Naive thymus-derived CD4-positive, alpha-beta T cell (primary cell): ENCODE measurements at regions not wholly inside any gene's neighbourhood (a gene's known extent, or its start where the extent isn't known, plus 50 kb on each side); places are given as distances from the start of the nearest gene placed in this dataset.

ENCODE experiments used
- ATAC-seq: fragments of 150-1000 bp; cut with Tn5 transposase; 2 replicates; pipeline ENCODE4 v1.10.0; 2021; ENCODE audit warnings: mild to moderate bottlenecking, moderate library complexity
- CTCF ChIA-PET: fragments of 350-600 bp; sonication (Branson Sonifier 250); formaldehyde crosslinking; loops from one replicate; lab custom pipeline; 2021; ENCODE audit warnings: antibody characterized with exemption; lab: Charles Lee
- POLR2A ChIA-PET: fragments of 350-600 bp; sonication (Branson Sonifier 250); formaldehyde crosslinking; loops from one replicate; lab custom pipeline; 2021; ENCODE audit warnings: antibody characterized with exemption, inconsistent platforms; lab: Charles Lee
- DNase-seq, 9 donors: peaks; one replicate each; pipeline versions ENCODE4 v3.0.0 to v3.0.0-alpha.2; 2020 to 2022; ENCODE audit warnings: mixed read lengths in 1 of 9
- H3K27ac ChIP-seq: one replicate; pipeline ENCODE4 v1.7.0; 2013; ENCODE audit warnings: mild to moderate bottlenecking, low read depth, low read length, moderate library complexity
- H3K27me3 ChIP-seq, 2 donors: one replicate each; pipeline ENCODE4 v1.7.0; 2013; ENCODE audit warnings: low read length in 2 of 2, mild to moderate bottlenecking in 2 of 2, moderate library complexity in 2 of 2; ENCODE audit not compliant: control insufficient read depth in 2 of 2, insufficient read depth in 2 of 2
- H3K36me3 ChIP-seq, 3 experiments: 1 replicate in 2 of 3; 2 replicates in 1 of 3; pipeline ENCODE4 v1.7.0; 2013; ENCODE audit warnings: low read length in 3 of 3, mild to moderate bottlenecking in 3 of 3, moderate library complexity in 1 of 3; ENCODE audit not compliant: insufficient read depth in 3 of 3, control insufficient read depth in 2 of 3
- H3K4me1 ChIP-seq, 2 donors: one replicate each; pipeline ENCODE4 v1.7.0; 2013; ENCODE audit warnings: low read length in 2 of 2, mild to moderate bottlenecking in 2 of 2, moderate library complexity in 1 of 2; ENCODE audit not compliant: control insufficient read depth in 2 of 2, insufficient read depth in 2 of 2
- H3K4me3 ChIP-seq: 2 replicates; pipeline ENCODE4 v1.7.0; 2013; ENCODE audit warnings: mild to moderate bottlenecking, low read length
- H3K9me3 ChIP-seq, 3 experiments: 1 replicate in 2 of 3; 2 replicates in 1 of 3; pipeline ENCODE4 v1.7.0; 2013; ENCODE audit warnings: low read length in 3 of 3; ENCODE audit not compliant: control insufficient read depth in 2 of 3
- H3K27ac Mint-ChIP-seq, 9 donors: one replicate each; pipeline ENCODE4 v1.8.0; 2020 to 2022; ENCODE audit warnings: mixed read lengths in 9 of 9, mild to moderate bottlenecking in 8 of 9, moderate library complexity in 5 of 9, inconsistent platforms in 2 of 9
- H3K27me3 Mint-ChIP-seq, 5 donors: one replicate each; pipeline ENCODE4 v1.8.0; 2021 to 2022; ENCODE audit warnings: mixed read lengths in 5 of 5, mild to moderate bottlenecking in 1 of 5
- H3K36me3 Mint-ChIP-seq, 5 donors: one replicate each; pipeline ENCODE4 v1.8.0; 2020 to 2022; ENCODE audit warnings: mixed read lengths in 5 of 5, mild to moderate bottlenecking in 3 of 5, inconsistent platforms in 1 of 5
- H3K4me1 Mint-ChIP-seq, 7 donors: one replicate each; pipeline ENCODE4 v1.8.0; 2020 to 2022; ENCODE audit warnings: mixed read lengths in 7 of 7, mild to moderate bottlenecking in 3 of 7, inconsistent platforms in 1 of 7
- H3K4me3 Mint-ChIP-seq, 10 donors: one replicate each; pipeline ENCODE4 v1.8.0; 2020 to 2022; ENCODE audit warnings: mild to moderate bottlenecking in 10 of 10, mixed read lengths in 10 of 10, moderate library complexity in 6 of 10, inconsistent platforms in 2 of 10
- H3K9me3 Mint-ChIP-seq, 11 donors: one replicate each; pipeline ENCODE4 v1.8.0; 2020 to 2022; ENCODE audit warnings: mixed read lengths in 11 of 11, mild to moderate bottlenecking in 4 of 11, inconsistent platforms in 1 of 11, moderate library complexity in 1 of 11
- intact Hi-C, 2 donors: fragments of 100-400 bp; cut with micrococcal nuclease; formaldehyde crosslinking; loops; one replicate each; pipeline ENCODE4 v1.15.1; 2023

DNA sequence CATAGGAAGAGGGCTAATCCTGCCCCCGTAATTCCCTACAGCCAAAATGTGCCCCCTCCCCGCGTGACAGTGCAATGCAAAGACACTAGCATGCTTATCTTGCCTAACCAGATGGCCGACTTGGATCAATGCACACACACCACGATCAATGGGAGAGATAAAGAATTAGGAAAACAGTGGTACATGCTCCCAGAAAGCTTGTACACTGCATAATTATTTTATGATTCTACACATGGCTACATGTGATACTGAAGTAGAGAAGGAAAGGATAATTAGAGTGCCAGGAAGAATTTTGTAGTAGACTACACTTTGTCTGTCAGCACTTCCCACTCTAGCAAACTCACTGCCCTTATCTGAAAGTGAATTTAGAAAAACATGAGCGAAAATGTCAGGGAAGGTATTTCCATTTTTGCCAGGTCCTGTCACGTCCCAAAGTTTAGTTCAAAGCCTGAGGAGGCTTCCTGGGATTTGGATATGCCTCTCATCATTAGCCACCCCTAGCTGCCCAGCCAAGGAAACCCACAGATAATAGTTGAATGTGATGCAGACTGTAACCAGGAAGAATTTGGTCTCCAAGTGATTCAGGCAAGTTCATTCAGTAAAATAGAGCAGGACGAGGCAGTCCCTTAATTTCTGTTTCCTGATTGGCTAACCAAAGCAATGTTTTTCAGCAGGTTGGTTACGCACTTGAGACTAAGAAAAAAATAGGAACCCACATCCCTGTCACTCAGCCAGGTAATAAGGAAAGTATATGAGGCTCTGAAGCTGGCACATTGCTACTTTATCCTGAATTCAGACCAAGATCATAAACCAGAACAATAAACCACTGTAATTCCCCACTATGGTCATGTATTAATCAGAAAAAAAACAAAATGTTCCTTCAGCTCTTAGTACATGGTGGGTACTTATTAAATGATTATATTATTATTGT lies 199.6 kb upstream of the OTX2 start:
- Mint-ChIP-seq H3K27ac (no peak overlapping the region), H3K4me3 (no peak overlapping the region), H3K36me3 (peaks cover 0 to 5% (median 0%) of the 10 kb centered on the region in 5 donors), H3K27me3 (peaks cover 14 to 33% (median 21%) of the 10 kb centered on the region in 5 donors), H3K9me3 (peaks cover 0 to 29% (median 7%) of the 10 kb centered on the region in 11 donors), H3K4me1 (no peaks in the 10 kb centered on the region)
- no peaks in the 10 kb centered on the region for H3K9me3 ChIP-seq
- CTCF ChIA-PET, result no interaction called here
- intact Hi-C loops, result no loop called here
- H3K27ac ChIP-seq, result no peak overlapping the region
- no peak overlapping the region for H3K4me3 ChIP-seq
- H3K4me1 ChIP-seq, result no peaks in the 10 kb centered on the region
- no peak for DNase-seq
- no peak for ATAC-seq
- no peaks in the 10 kb centered on the region for H3K36me3 ChIP-seq
- H3K27me3 ChIP-seq, result no peaks in the 10 kb centered on the region
- POLR2A ChIA-PET, result no interaction called here

DNA sequence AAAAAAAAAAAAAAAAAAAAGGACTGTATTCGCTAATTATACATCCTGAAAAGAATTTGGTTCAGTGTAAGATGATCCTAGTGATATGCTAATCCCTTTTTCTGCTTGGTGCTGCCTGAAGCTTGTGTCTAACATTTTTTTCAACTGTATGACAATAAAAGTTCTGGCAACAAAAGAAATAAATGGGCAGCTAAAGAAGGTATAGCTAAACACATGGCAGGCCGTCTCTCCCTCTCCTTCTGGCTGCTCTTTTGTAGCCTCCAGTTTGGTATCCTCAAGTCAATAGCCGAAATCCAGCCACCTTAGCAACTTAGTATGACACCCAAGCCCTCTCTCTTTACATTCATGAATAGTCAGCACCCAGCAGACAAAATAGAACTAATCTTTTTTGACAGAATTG lies 198.3 kb upstream of the OTX2 start:
- intact Hi-C loops, result no loop called here
- Histone ChIP-seq H3K36me3 (no peaks in the 10 kb centered on the region), H3K27me3 (no peaks in the 10 kb centered on the region), H3K4me1 (no peaks in the 10 kb centered on the region), H3K4me3 (no peak overlapping the region), H3K9me3 (no peaks in the 10 kb centered on the region), H3K27ac (no peak overlapping the region)
- ChIA-PET POLR2A (no interaction called here), CTCF (no interaction called here)
- DNase-seq (no peak), ATAC-seq (no peak)
- H3K4me3 Mint-ChIP-seq, result no peak overlapping the region
- peaks cover 0 to 3% (median 0%) of the 10 kb centered on the region in 5 donors for H3K36me3 Mint-ChIP-seq
- no peaks in the 10 kb centered on the region for H3K4me1 Mint-ChIP-seq
- peaks cover 0 to 19% (median 6%) of the 10 kb centered on the region in 11 donors for H3K9me3 Mint-ChIP-seq
- no peak overlapping the region for H3K27ac Mint-ChIP-seq
- peaks cover 20 to 39% (median 21%) of the 10 kb centered on the region in 5 donors for H3K27me3 Mint-ChIP-seq

DNA sequence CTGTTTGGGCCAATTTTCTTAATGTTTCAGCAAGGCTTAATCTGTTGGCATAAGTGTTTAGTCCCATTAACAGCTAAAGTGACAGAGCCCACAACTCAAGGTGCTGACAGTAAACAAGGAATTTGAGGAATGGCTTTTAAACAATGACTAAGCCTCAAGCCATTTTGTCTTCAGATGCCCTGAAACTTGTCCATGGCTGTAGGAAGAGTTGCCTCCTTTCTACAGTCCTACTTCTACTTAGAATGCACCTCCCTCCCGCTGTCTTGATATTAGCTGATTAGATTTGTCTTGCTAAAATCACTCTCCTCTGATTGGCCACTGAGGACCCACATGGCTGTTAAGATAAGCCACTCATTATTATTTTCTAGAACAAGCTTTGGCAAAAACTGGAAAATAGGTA lies 188.4 kb upstream of the OTX2 start:
- intact Hi-C loops, result no loop called here
- Histone ChIP-seq H3K4me3 (no peak overlapping the region), H3K4me1 (no peaks in the 10 kb centered on the region), H3K27ac (no peak overlapping the region), H3K36me3 (no peaks in the 10 kb centered on the region), H3K9me3 (no peaks in the 10 kb centered on the region), H3K27me3 (no peaks in the 10 kb centered on the region)
- Mint-ChIP-seq H3K27ac (no peak overlapping the region), H3K27me3 (peaks cover 0 to 26% (median 13%) of the 10 kb centered on the region in 5 donors), H3K9me3 (peaks cover 0 to 5% (median 0%) of the 10 kb centered on the region in 11 donors), H3K4me1 (no peaks in the 10 kb centered on the region), H3K36me3 (no peaks in the 10 kb centered on the region), H3K4me3 (no peak overlapping the region)
- no peak for DNase-seq
- no peak for ATAC-seq
- CTCF ChIA-PET, result no interaction called here
- POLR2A ChIA-PET, result no interaction called here

DNA sequence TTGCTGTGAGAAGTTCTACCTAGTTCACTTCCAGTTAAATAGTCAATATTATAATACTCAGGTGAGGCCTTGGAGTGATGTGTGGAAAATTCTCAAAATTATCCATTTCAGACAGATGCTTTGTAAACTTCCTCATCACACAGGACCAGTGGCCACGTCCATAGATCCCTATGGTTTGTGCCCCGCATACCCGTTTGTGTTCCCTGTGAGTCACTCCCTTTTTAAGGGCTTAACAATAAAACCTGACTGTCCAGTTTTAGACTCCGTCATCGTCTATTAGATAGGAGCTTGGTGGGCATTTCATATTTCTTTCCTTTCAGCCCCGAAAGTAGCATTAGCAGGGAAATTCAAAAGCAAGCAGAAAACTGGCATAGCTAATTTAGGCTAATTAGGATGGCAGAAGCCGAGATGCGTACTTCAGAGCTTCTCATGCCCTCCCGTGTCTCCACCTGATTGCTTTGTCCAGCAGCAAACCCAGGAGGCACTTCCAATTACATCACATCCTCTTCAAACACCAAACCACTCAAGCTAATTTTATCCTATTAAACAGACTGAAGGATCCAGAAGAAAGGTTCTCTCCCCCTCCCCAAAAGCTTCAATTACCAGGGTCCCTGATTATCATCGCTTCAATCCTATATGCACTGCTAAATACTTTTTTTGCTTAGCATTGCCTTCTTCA lies 186.6 kb upstream of the OTX2 start:
- POLR2A ChIA-PET, result no interaction called here
- Mint-ChIP-seq H3K27me3 (peaks cover 0 to 21% (median 3%) of the 10 kb centered on the region in 5 donors), H3K36me3 (no peaks in the 10 kb centered on the region), H3K9me3 (peaks cover 0 to 6% (median 0%) of the 10 kb centered on the region in 11 donors), H3K4me1 (no peaks in the 10 kb centered on the region), H3K4me3 (no peak overlapping the region), H3K27ac (no peak overlapping the region)
- Histone ChIP-seq H3K4me1 (no peaks in the 10 kb centered on the region), H3K9me3 (no peaks in the 10 kb centered on the region), H3K4me3 (no peak overlapping the region), H3K27me3 (no peaks in the 10 kb centered on the region), H3K27ac (no peak overlapping the region), H3K36me3 (no peaks in the 10 kb centered on the region)
- no peak for DNase-seq
- intact Hi-C loops, result no loop called here
- CTCF ChIA-PET, result no interaction called here
- no peak for ATAC-seq

DNA sequence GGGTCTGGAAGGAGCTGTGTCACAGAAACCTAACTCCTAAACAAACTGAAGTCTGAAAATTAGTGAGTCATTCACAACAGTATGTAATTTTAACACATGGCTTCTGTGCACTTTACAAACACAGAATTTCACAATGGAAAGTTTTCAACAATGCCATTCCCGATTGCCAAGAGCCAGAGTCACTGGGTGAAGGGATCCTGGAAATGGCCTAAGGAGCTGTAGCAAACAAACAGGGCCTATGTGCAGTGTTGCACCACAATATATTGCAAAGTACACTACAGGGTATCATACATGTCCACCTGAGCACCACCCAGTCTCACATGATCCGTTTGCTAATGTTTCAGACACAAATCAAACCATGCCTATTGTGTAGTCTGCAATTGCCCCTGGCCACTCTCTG lies 184.7 kb upstream of the OTX2 start:
- H3K36me3 Mint-ChIP-seq, result no peaks in the 10 kb centered on the region
- H3K4me1 Mint-ChIP-seq, result no peaks in the 10 kb centered on the region
- ChIA-PET POLR2A (no interaction called here), CTCF (no interaction called here)
- H3K27ac ChIP-seq, result no peak overlapping the region
- no peak overlapping the region for H3K27ac Mint-ChIP-seq
- peaks cover 0 to 19% (median 0%) of the 10 kb centered on the region in 5 donors for H3K27me3 Mint-ChIP-seq
- DNase-seq, result no peak
- peaks cover 0 to 6% (median 4%) of the 10 kb centered on the region in 11 donors for H3K9me3 Mint-ChIP-seq
- H3K4me3 ChIP-seq, result no peak overlapping the region
- H3K4me3 Mint-ChIP-seq, result no peak overlapping the region
- ATAC-seq, result no peak
- H3K27me3 ChIP-seq, result no peaks in the 10 kb centered on the region
- H3K9me3 ChIP-seq, result no peaks in the 10 kb centered on the region
- intact Hi-C loops, result no loop called here
- no peaks in the 10 kb centered on the region for H3K4me1 ChIP-seq
- no peaks in the 10 kb centered on the region for H3K36me3 ChIP-seq

DNA sequence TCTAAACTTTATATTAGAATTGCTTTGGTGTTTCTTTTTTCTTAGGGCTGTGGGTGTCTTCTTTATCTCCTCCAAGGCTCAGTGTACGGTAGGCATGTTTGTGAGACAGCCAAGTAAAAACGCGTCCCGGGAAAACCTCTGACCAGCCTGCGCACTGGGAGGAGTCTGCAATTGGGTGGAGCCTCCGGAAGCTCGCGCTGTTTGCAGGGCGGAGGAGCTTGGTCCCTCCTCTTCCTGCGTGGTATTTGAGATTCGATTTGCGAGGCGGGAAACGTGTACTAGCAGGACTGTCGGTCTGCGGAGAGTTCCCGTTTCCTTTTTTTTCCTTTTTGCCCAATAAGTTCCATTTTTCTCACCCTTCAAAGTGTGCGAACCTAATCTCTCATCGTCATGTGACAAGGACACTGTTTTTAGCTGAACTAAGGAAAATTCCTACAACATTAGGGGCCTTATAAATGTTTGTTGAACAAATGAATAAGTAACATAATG lies 182.1 kb upstream of the OTX2 start:
- ChIA-PET POLR2A (no interaction called here), CTCF (no interaction called here)
- intact Hi-C loops, result no loop called here

More for the DNA sequence above, 182.1 kb upstream of the OTX2 start:
- Mint-ChIP-seq H3K4me1 (no peaks in the 10 kb centered on the region), H3K27ac (no peak overlapping the region), H3K4me3 (no peak overlapping the region), H3K36me3 (no peaks in the 10 kb centered on the region), H3K27me3 (peaks cover 0 to 4% (median 0%) of the 10 kb centered on the region in 5 donors), H3K9me3 (peaks cover 0 to 8% (median 4%) of the 10 kb centered on the region in 11 donors)
- Histone ChIP-seq H3K4me3 (no peak overlapping the region), H3K9me3 (no peaks in the 10 kb centered on the region), H3K4me1 (no peaks in the 10 kb centered on the region), H3K27me3 (no peaks in the 10 kb centered on the region), H3K36me3 (no peaks in the 10 kb centered on the region), H3K27ac (no peak overlapping the region)
- DNase-seq (no peak), ATAC-seq (no peak)
